Gastroesophageal sphincter (tissue), 4 donors: ENCODE measurements at regions not wholly inside any gene's neighbourhood (a gene's known extent, or its start where the extent isn't known, plus 50 kb on each side); places are given as distances from the start of the nearest gene placed in this dataset.

Experiments used
- ATAC-seq: fragments of 150-250 bp; one replicate; pipeline ENCODE4 v1.9.1; 2016; ENCODE audit warnings: mild to moderate bottlenecking, moderate library complexity
- H3K27ac ChIP-seq, 4 donors: fragments of 200-600 bp; sonication (generic) in 3 of 4; 1 replicate in 3 of 4; 2 replicates in 1 of 4; pipeline ENCODE4 v1.5.1; 2016 to 2019
- H3K27me3 ChIP-seq: fragments of 200-600 bp; sonication (generic); one replicate; pipeline ENCODE4 v1.5.1; 2019
- H3K36me3 ChIP-seq, 2 donors: fragments of 200-600 bp; sonication (generic); one replicate each; pipeline ENCODE4 v1.5.1; 2019; ENCODE audit warnings: control low read depth in 1 of 2
- H3K4me1 ChIP-seq, 3 donors: fragments of 200-600 bp; sonication (generic); 1 replicate in 2 of 3; 2 replicates in 1 of 3; pipeline ENCODE4 v1.5.1; 2016 to 2019; ENCODE audit warnings: control low read depth in 2 of 3
- H3K4me3 ChIP-seq, 2 donors: fragments of 200-600 bp; sonication (generic); one replicate each; pipeline ENCODE4 v1.5.1; 2019; ENCODE audit warnings: mild to moderate bottlenecking in 1 of 2, moderate library complexity in 1 of 2
- H3K9me3 ChIP-seq, 3 donors: fragments of 200-600 bp; sonication (generic); one replicate each; pipeline ENCODE4 v1.5.1; 2017 to 2019; ENCODE audit warnings: control low read depth in 2 of 3
- CTCF ChIP-seq, 4 experiments: fragments of 200-600 bp in 2 of 4; fragments of 450-650 bp in 2 of 4; sonication (generic) in 1 of 4; IDR thresholded peaks; one replicate each; pipeline ENCODE4 v1.5.1; 2017 to 2019; ENCODE audit warnings: antibody characterized with exemption in 4 of 4, mild to moderate bottlenecking in 2 of 4, moderate library complexity in 2 of 4
- EP300 ChIP-seq: sonication (generic); formaldehyde crosslinking; IDR thresholded peaks from one replicate; pipeline ENCODE4 v1.6.1; 2017; ENCODE audit warnings: antibody characterized with exemption, mild to moderate bottlenecking
- POLR2A ChIP-seq, 2 donors: fragments of 450-650 bp; IDR thresholded peaks; one replicate each; pipeline ENCODE4 v1.6.1; 2017; ENCODE audit warnings: antibody characterized with exemption in 2 of 2, mild to moderate bottlenecking in 2 of 2, moderate library complexity in 1 of 2
- POLR2AphosphoS5 ChIP-seq: sonication (generic); formaldehyde crosslinking; IDR thresholded peaks from one replicate; pipeline ENCODE4 v1.6.1; 2017; ENCODE audit warnings: antibody characterized with exemption
- WGBS, 2 donors: methylation state at CpG; one replicate each; pipeline ENCODE4 v1.1.5; 2018; ENCODE audit warnings: low coverage in 1 of 2; 5-methylcytosine and 5-hydroxymethylcytosine counted together

- 98 to 100% methylated on average over 3 to 7 of the region's 10 CpGs for WGBS, 2 donors
- peaks cover 0 to 14% (median 13%) of the 10 kb centered on the region in 3 donors for H3K4me1 ChIP-seq
- no peak overlapping the region for H3K27ac ChIP-seq
- no peaks in the 10 kb centered on the region for H3K9me3 ChIP-seq
- H3K36me3 ChIP-seq, result no peaks in the 10 kb centered on the region
- H3K27me3 ChIP-seq, result peaks cover 14% of the 10 kb centered on the region
- TF ChIP-seq CTCF (IDR thresholded peaks at IDR 0.05), result no peak
- no peak for TF ChIP-seq POLR2AphosphoS5
- TF ChIP-seq EP300, result no peak
- TF ChIP-seq POLR2A (IDR thresholded peaks at IDR 0.05), result no peak
- H3K4me3 ChIP-seq, result no peak overlapping the region
- ATAC-seq, result no peak
These were observed 56.0 kb upstream of the FNDC1 start for GRCh38 chr6:159113223-159113622.

GRCh38 chr6:159112714-159113113 lies 56.5 kb upstream of the FNDC1 start:
- Histone ChIP-seq H3K9me3 (no peaks in the 10 kb centered on the region), H3K4me3 (no peak overlapping the region), H3K4me1 (peaks cover 0 to 11% (median 9%) of the 10 kb centered on the region in 3 donors), H3K27ac (no peak overlapping the region), H3K36me3 (no peaks in the 10 kb centered on the region), H3K27me3 (peaks cover 14% of the 10 kb centered on the region)
- ATAC-seq, result no peak
- WGBS, 2 donors, result 88 to 91% methylated on average over 5 to 8 of the region's 9 CpGs
- TF ChIP-seq POLR2A (IDR thresholded peaks at IDR 0.05) (no peak), POLR2AphosphoS5 (no peak), EP300 (no peak), CTCF (IDR thresholded peaks at IDR 0.05) (no peak)

- TF ChIP-seq EP300 (no peak), POLR2A (IDR thresholded peaks at IDR 0.05) (no peak), CTCF (IDR thresholded peaks at IDR 0.05) (no peak), POLR2AphosphoS5 (no peak)
- Histone ChIP-seq H3K36me3 (no peaks in the 10 kb centered on the region), H3K9me3 (no peaks in the 10 kb centered on the region), H3K4me1 (no peaks in the 10 kb centered on the region), H3K4me3 (no peak overlapping the region), H3K27me3 (peaks cover 14% of the 10 kb centered on the region), H3K27ac (no peak overlapping the region)
- ATAC-seq, result no peak
These were observed 58.5 kb upstream of the FNDC1 start for GRCh38 chr6:159110748-159111147.

GRCh38 chr6:159110013-159110412 lies 59.2 kb upstream of the FNDC1 start:
- Histone ChIP-seq H3K9me3 (no peaks in the 10 kb centered on the region), H3K4me3 (no peak overlapping the region), H3K27me3 (peaks cover 17% of the 10 kb centered on the region), H3K36me3 (no peaks in the 10 kb centered on the region), H3K27ac (no peak overlapping the region), H3K4me1 (no peaks in the 10 kb centered on the region)
- 11 to 22% methylated on average over 1 to 3 of the region's 3 CpGs for WGBS, 2 donors
- ATAC-seq, result no peak
- TF ChIP-seq POLR2A (IDR thresholded peaks at IDR 0.05) (no peak), CTCF (IDR thresholded peaks at IDR 0.05) (peak in 2 of 4 experiments; percentile 31 to 47), POLR2AphosphoS5 (no peak), EP300 (no peak)

GRCh38 chr6:159109391-159109790 lies 59.8 kb upstream of the FNDC1 start:
- Histone ChIP-seq H3K4me3 (no peak overlapping the region), H3K9me3 (no peaks in the 10 kb centered on the region), H3K4me1 (no peaks in the 10 kb centered on the region), H3K27me3 (peaks cover 23% of the 10 kb centered on the region), H3K27ac (no peak overlapping the region), H3K36me3 (no peaks in the 10 kb centered on the region)
- TF ChIP-seq POLR2AphosphoS5 (no peak), EP300 (no peak)
- no peak for ATAC-seq
- WGBS, 2 donors, result 47% methylated on average over 1 of the region's 1 CpG; no CpG with 5 or more reads in 1 of the 2 donors
